DND-41 (cell line): ENCODE measurements at regions not wholly inside any gene's neighbourhood (a gene's known extent, or its start where the extent isn't known, plus 50 kb on each side); places are given as distances from the start of the nearest gene placed in this dataset.

Experiments
- EZH2 ChIP-seq: IDR thresholded peaks from 3 replicates; pipeline ENCODE4 v1.6.1; 2012; ENCODE audit warnings: borderline replicate concordance, low read depth, mild to moderate bottlenecking, moderate library complexity, low read length, inconsistent platforms; ENCODE audit not compliant: severe bottlenecking
- TF ChIP-seq, protein P1 (sequence below): IDR thresholded peaks from 2 replicates; pipeline ENCODE4 v1.5.1; 2012; ENCODE audit warnings: borderline replicate concordance, low read length, moderate library complexity, mild to moderate bottlenecking; ENCODE audit not compliant: poor library complexity, severe bottlenecking; ENCODE audit errors: extremely low read depth

DNA sequence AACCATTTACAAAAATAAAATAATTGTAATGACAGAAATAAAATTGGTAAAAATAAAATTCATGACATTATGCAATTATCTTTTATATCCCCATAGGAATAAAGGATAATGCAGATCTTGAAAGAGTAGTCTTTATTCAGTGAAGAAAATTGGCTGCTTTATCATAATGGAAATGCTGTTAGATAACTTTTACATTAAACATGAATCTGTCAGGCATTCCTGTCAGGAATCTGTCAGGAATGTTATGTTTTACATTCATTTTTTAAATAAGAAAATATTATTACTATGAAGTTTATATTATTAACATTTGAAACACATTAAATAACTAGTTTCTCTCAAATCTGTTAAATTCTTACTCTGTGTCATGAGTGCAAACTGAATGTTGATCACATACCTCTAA is 1024.7 kb upstream of the TMEFF2 start:
- TF ChIP-seq, protein P1, sequence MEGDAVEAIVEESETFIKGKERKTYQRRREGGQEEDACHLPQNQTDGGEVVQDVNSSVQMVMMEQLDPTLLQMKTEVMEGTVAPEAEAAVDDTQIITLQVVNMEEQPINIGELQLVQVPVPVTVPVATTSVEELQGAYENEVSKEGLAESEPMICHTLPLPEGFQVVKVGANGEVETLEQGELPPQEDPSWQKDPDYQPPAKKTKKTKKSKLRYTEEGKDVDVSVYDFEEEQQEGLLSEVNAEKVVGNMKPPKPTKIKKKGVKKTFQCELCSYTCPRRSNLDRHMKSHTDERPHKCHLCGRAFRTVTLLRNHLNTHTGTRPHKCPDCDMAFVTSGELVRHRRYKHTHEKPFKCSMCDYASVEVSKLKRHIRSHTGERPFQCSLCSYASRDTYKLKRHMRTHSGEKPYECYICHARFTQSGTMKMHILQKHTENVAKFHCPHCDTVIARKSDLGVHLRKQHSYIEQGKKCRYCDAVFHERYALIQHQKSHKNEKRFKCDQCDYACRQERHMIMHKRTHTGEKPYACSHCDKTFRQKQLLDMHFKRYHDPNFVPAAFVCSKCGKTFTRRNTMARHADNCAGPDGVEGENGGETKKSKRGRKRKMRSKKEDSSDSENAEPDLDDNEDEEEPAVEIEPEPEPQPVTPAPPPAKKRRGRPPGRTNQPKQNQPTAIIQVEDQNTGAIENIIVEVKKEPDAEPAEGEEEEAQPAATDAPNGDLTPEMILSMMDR, result no peak
- no peak for TF ChIP-seq EZH2
